Esophagus squamous epithelium (tissue), 5 donors: ENCODE measurements at regions not wholly inside any gene's neighbourhood (a gene's known extent, or its start where the extent isn't known, plus 50 kb on each side); places are given as distances from the start of the nearest gene placed in this dataset.

Experiments used
- DNase-seq: peaks from one replicate; lab custom pipeline; 2025; lab: John Stamatoyannopoulos, UW
- H3K27ac ChIP-seq, 4 donors: fragments of 200-600 bp; sonication (generic); one replicate each; pipeline ENCODE4 v1.5.1; 2016 to 2019; ENCODE audit warnings: mild to moderate bottlenecking in 1 of 4
- H3K27me3 ChIP-seq, 4 donors: fragments of 200-600 bp; sonication (generic); 1 replicate in 3 of 4; 2 replicates in 1 of 4; pipeline versions ENCODE4 v1.5.1 to v1.6.0; 2017 to 2021; ENCODE audit warnings: antibody characterized with exemption in 1 of 4
- H3K36me3 ChIP-seq, 3 donors: fragments of 200-600 bp; sonication (generic); one replicate each; pipeline ENCODE4 v1.5.1; 2016 to 2019
- H3K4me1 ChIP-seq, 3 donors: fragments of 200-600 bp; sonication (generic); one replicate each; pipeline ENCODE4 v1.5.1; 2017 to 2019
- H3K4me3 ChIP-seq, 4 donors: fragments of 200-600 bp; sonication (generic); 1 replicate in 3 of 4; 2 replicates in 1 of 4; pipeline ENCODE4 v1.5.1; 2016 to 2019; ENCODE audit warnings: mild to moderate bottlenecking in 2 of 4, moderate library complexity in 1 of 4
- H3K9me3 ChIP-seq, 3 donors: fragments of 200-600 bp; sonication (generic); one replicate each; pipeline ENCODE4 v1.5.1; 2016 to 2019
- POLR2A ChIP-seq, 4 donors: fragments of 450-650 bp; IDR thresholded peaks; one replicate each; pipeline ENCODE4 v1.6.1; 2017; ENCODE audit warnings: antibody characterized with exemption in 4 of 4, mild to moderate bottlenecking in 4 of 4, moderate library complexity in 3 of 4
- WGBS, 2 donors: methylation state at CpG; one replicate each; pipeline ENCODE4 v1.1.5; 2018; 5-methylcytosine and 5-hydroxymethylcytosine counted together
- intact Hi-C: fragments of 100-400 bp; cut with DNase I; formaldehyde crosslinking; loops from one replicate; pipeline ENCODE4 v1.15.0; 2022
- TF ChIP-seq, protein P1 (sequence below), 6 experiments: fragments of 450-650 bp in 4 of 6; fragments of 200-600 bp in 2 of 6; sonication (generic) in 2 of 6; IDR thresholded peaks; one replicate each; pipeline ENCODE4 v1.5.1; 2016 to 2019; ENCODE audit warnings: antibody characterized with exemption in 6 of 6, mild to moderate bottlenecking in 4 of 6, moderate library complexity in 4 of 6
- donor health status: DM: yes; HTN: yes; CAD: no.

DNA sequence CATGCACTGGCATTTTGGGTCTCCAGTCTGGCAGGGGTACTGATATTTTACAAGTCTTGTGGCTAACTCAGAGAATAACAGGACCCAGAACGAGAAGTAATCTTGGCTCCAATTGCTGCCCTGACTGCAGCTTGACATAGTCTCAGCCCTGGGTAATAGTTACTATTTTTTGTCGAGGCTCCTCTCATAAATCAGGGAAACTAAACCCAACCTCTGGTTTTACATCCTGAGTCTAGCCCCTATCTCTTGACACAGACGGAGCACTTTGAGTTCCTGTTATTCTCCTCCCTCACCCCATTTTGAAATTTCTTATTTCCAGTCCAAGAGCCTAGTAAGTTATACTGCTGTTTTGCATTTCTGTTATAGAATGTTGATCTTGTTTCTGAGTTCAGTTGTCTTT is 276.1 kb upstream of the GOLIM4 start:
- intact Hi-C loops = no loop called here
- no peak for DNase-seq
- 34 to 53% methylated on average over 3 of the region's 3 CpGs for WGBS, 2 donors
- Histone ChIP-seq H3K4me3 (no peak overlapping the region), H3K27ac (no peak overlapping the region), H3K36me3 (no peaks in the 10 kb centered on the region), H3K27me3 (no peaks in the 10 kb centered on the region), H3K4me1 (no peaks in the 10 kb centered on the region), H3K9me3 (no peaks in the 10 kb centered on the region)
- TF ChIP-seq, protein P1, sequence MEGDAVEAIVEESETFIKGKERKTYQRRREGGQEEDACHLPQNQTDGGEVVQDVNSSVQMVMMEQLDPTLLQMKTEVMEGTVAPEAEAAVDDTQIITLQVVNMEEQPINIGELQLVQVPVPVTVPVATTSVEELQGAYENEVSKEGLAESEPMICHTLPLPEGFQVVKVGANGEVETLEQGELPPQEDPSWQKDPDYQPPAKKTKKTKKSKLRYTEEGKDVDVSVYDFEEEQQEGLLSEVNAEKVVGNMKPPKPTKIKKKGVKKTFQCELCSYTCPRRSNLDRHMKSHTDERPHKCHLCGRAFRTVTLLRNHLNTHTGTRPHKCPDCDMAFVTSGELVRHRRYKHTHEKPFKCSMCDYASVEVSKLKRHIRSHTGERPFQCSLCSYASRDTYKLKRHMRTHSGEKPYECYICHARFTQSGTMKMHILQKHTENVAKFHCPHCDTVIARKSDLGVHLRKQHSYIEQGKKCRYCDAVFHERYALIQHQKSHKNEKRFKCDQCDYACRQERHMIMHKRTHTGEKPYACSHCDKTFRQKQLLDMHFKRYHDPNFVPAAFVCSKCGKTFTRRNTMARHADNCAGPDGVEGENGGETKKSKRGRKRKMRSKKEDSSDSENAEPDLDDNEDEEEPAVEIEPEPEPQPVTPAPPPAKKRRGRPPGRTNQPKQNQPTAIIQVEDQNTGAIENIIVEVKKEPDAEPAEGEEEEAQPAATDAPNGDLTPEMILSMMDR (IDR thresholded peaks at IDR 0.05) = no peak
- no peak for TF ChIP-seq POLR2A (IDR thresholded peaks at IDR 0.05)

DNA sequence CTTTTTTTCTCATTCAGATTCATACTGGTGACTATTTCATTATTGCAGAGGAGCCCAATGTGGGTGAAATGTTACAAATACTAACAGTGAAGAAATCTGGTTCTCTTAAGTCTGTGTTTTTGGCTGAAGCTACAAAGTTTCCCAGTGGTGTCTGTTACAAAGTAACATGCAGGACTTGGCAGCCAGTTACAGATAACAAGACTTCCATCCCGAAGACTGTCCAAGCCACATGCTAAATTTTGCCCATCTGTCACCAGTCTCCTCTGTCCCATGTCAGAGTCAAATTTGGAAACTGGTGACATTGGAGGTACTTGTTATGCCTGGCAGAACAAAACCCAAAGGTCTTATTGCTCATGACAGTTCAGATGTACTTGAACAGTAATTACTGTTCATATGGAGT is 269.2 kb upstream of the GOLIM4 start:
- intact Hi-C loops = no loop called here

DNA sequence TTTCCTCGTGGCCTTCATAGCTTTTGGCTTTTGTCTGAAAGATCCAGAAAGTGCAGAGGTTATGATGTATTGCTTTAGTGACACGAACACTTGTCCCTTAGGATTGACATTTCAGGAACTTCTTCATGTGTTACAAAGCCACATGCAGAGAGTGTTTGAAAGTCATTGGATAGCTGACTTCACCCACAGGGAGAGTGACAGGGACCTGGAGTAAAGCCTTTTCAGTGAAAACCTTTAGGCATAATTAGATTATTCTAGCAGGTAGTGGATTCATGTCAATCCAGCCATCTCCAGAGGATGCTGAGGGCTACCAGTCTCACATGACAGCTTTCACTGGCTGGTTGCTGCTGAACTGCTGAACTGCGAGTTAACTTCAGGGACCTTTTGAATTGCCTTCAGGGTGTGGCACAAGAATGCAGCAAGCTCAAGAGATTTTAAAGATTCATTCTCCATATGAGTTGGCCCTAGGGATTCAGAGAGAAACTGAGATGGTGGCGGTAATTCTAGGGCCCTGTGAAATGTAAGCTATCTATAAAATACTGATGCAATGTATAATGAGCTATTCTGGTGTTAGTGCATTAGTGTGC is 267.0 kb upstream of the GOLIM4 start:
- H3K4me1 ChIP-seq = no peaks in the 10 kb centered on the region
- H3K36me3 ChIP-seq = no peaks in the 10 kb centered on the region
- intact Hi-C loops = no loop called here
- TF ChIP-seq, protein P1 (IDR thresholded peaks at IDR 0.05) = no peak
- TF ChIP-seq POLR2A (IDR thresholded peaks at IDR 0.05) = no peak
- H3K27ac ChIP-seq = no peak overlapping the region
- H3K9me3 ChIP-seq = no peaks in the 10 kb centered on the region
- no peaks in the 10 kb centered on the region for H3K27me3 ChIP-seq
- 54 to 66% methylated on average over 4 of the region's 4 CpGs for WGBS, 2 donors
- no peak for DNase-seq
- no peak overlapping the region for H3K4me3 ChIP-seq

More for the DNA sequence above, 269.2 kb upstream of the GOLIM4 start:
- H3K9me3 ChIP-seq = no peaks in the 10 kb centered on the region
- H3K27ac ChIP-seq = no peak overlapping the region
- WGBS, 2 donors = 50 to 79% methylated on average over 1 of the region's 1 CpG
- H3K4me3 ChIP-seq = no peak overlapping the region
- no peaks in the 10 kb centered on the region for H3K4me1 ChIP-seq
- DNase-seq = no peak
- no peaks in the 10 kb centered on the region for H3K27me3 ChIP-seq
- TF ChIP-seq POLR2A (IDR thresholded peaks at IDR 0.05) = no peak
- TF ChIP-seq, protein P1 (IDR thresholded peaks at IDR 0.05) = no peak
- no peaks in the 10 kb centered on the region for H3K36me3 ChIP-seq

DNA sequence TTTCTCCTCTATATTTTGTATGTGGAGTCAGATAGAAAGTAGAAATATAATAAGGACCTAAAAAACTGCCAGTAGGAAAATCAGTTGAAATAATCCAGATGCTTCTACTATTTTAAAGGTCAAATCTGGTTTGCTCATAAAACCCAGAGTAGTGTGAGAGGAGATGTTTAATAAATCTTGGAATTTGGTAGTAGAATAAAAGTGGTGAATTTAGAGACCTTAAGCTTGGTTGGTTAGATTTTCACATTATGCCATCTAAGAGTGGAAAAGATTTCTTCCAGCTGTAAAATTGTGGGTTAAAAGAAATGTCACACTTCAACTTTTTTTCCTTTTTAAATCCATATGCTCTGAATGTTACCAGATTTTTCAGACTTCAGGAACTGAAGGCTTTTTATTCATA is 266.4 kb upstream of the GOLIM4 start:
- H3K27me3 ChIP-seq = no peaks in the 10 kb centered on the region
- no peak overlapping the region for H3K27ac ChIP-seq
- no peaks in the 10 kb centered on the region for H3K4me1 ChIP-seq
- H3K4me3 ChIP-seq = no peak overlapping the region
- H3K36me3 ChIP-seq = no peaks in the 10 kb centered on the region
- TF ChIP-seq, protein P1 (IDR thresholded peaks at IDR 0.05) = no peak
- no peak for TF ChIP-seq POLR2A (IDR thresholded peaks at IDR 0.05)
- intact Hi-C loops = no loop called here
- DNase-seq = no peak
- no peaks in the 10 kb centered on the region for H3K9me3 ChIP-seq

DNA sequence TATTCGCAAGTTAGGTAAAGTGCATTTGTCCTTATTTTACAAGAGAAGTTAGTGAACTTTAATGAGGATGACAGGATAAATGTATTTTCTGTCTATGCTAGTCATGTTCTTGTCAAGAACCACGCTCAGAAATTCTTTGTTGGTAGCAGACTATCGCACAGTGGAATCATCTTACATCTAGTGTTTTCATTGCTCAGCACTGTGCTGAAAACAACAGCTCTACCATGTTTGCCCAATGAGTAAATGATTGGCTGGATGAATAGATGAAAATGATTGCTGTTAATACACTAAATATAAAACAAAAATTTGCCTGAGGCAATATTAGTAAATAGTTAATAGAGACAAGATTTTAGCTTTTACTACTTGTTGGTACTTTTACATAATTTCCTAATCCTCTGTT is 265.3 kb upstream of the GOLIM4 start:
- H3K4me3 ChIP-seq = no peak overlapping the region
- no peaks in the 10 kb centered on the region for H3K9me3 ChIP-seq
- no peaks in the 10 kb centered on the region for H3K27me3 ChIP-seq
- H3K27ac ChIP-seq = no peak overlapping the region
- H3K36me3 ChIP-seq = no peaks in the 10 kb centered on the region
- intact Hi-C loops = no loop called here
- H3K4me1 ChIP-seq = no peaks in the 10 kb centered on the region
- 70 to 77% methylated on average over 3 of the region's 3 CpGs for WGBS, 2 donors
- TF ChIP-seq, protein P1 (IDR thresholded peaks at IDR 0.05) = no peak
- no peak for TF ChIP-seq POLR2A (IDR thresholded peaks at IDR 0.05)
- no peak for DNase-seq
